ENCODE measurements at regions not wholly inside any gene's neighbourhood (a gene's known extent, or its start where the extent isn't known, plus 50 kb on each side); places are given as distances from the start of the nearest gene placed in this dataset.

DNA sequence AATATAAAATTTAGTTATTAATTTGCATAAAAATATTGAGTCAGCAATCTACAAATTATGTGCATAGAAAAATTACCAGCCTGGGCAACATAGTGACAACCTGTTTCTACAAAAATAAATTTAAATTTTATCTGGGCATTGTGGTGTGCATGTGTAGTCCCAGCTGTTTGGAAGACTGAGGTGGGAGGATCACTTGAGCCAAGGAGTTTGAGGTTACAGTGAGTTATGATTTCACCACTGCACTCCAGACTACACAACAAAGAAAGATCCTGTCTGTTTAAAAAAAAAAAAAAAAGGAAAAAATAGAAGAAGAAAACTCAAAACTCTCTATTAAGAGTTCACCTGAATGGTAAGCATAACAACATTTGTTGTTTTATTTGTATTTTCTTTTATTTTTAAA is 1048.4 kb upstream of the CDH2 start:
- DNase-seq (ENCODE audit: low read depth, low spot score) (no peak), FAIRE-seq (no peak), ATAC-seq (no peak)
- no peak overlapping the region for H3K4me2 ChIP-seq (ENCODE audit: control insufficient read depth, insufficient read depth)
- no peak overlapping the region for H3K27ac ChIP-seq (ENCODE audit: control insufficient read depth, insufficient read depth)
- no peak for TF ChIP-seq TCF12 (IDR thresholded peaks at IDR 0.05; ENCODE audit: low read depth, low read length)
- TF ChIP-seq, protein P1, sequence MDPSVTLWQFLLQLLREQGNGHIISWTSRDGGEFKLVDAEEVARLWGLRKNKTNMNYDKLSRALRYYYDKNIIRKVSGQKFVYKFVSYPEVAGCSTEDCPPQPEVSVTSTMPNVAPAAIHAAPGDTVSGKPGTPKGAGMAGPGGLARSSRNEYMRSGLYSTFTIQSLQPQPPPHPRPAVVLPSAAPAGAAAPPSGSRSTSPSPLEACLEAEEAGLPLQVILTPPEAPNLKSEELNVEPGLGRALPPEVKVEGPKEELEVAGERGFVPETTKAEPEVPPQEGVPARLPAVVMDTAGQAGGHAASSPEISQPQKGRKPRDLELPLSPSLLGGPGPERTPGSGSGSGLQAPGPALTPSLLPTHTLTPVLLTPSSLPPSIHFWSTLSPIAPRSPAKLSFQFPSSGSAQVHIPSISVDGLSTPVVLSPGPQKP (IDR thresholded peaks at IDR 0.05; ENCODE audit: low read depth, low read length) = no peak
- no peak for TF ChIP-seq NFYA (IDR thresholded peaks at IDR 0.05; ENCODE audit: borderline replicate concordance, low read depth, low read length)
- TF ChIP-seq SUPT20H (IDR thresholded peaks at IDR 0.05; ENCODE audit: borderline replicate concordance, control insufficient read depth, low read depth, low read length) = no peak
- TF ChIP-seq ZZZ3 (IDR thresholded peaks at IDR 0.05; ENCODE audit: control insufficient read depth, insufficient read length, low read depth) = no peak
- TF ChIP-seq ZNF622 (IDR thresholded peaks at IDR 0.05) = no peak
- no peak for TF ChIP-seq ZBTB33 (IDR thresholded peaks at IDR 0.05)
- H2AFZ ChIP-seq (ENCODE audit: control insufficient read depth, low read depth, low read length) = no peak overlapping the region
- ChIA-PET POLR2A (no interaction called here), SMC1A (ENCODE audit: uncharacterized antibody, unreplicated experiment) (no interaction called here), RAD21 (ENCODE audit: unreplicated experiment) (no interaction called here), CTCF (no interaction called here)
- no peak overlapping the region for H3K4me3 ChIP-seq
- in situ Hi-C loops (cut with MboI) = no loop called here
- H3K79me2 ChIP-seq (ENCODE audit: control insufficient read depth, insufficient read depth, low read length) = no peaks in the 10 kb centered on the region
- no TSS peak for BruUV-seq (replicated peaks)
- no peaks in the 10 kb centered on the region for H3K4me1 ChIP-seq (ENCODE audit: control insufficient read depth, insufficient read depth, low read length)
- no peaks in the 10 kb centered on the region for H3K36me3 ChIP-seq (ENCODE audit: control insufficient read depth in 2 of 2, insufficient read depth in 2 of 2, low read length in 1 of 2)
- intact Hi-C loops (cut with micrococcal nuclease; ENCODE audit: unreplicated experiment) = no loop called here
- H3K9me3 ChIP-seq (replicated peaks; ENCODE audit: control insufficient read depth, insufficient read depth, low read length) = no peaks in the 10 kb centered on the region
- H3K27me3 ChIP-seq (replicated peaks in 1 of 2; ENCODE audit: control insufficient read depth in 2 of 2, insufficient read depth in 2 of 2, low read length in 1 of 2) = no peaks in the 10 kb centered on the region
- no peak overlapping the region for H3K9ac ChIP-seq (ENCODE audit: control insufficient read depth, insufficient read depth, low read length)
- H4K20me1 ChIP-seq (ENCODE audit: control insufficient read depth, insufficient read depth) = no peaks in the 10 kb centered on the region
